ENCODE measurements at regions not wholly inside any gene's neighbourhood (a gene's known extent, or its start where the extent isn't known, plus 50 kb on each side); places are given as distances from the start of the nearest gene placed in this dataset.
A peak's percentile ranks its signal among the peaks of the same experiment; 100 is the strongest.
"Not testable (repeated sequence)": the region's sequence is repeated elsewhere in the genome, so short reads cannot be mapped to it uniquely, and the experiment has no call there.

DNA sequence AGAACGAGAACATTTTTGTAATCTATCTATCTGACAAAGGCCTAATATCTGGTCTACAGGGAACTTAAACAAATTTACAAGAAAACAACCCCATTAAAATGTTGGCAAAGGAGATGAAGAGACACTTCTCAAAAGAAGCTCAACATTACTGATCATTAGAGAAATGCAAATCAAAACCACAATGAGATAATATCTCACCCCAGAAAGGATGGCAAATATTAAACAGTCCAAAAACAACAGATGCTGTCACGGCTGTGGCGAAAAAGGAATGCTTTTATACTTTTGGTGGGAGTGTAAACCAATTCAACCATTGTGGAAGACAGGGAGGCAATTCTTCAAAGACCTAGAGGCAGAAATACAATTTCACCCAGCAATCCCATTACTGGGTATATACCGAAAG, 2284.8 kb downstream of the ARAP2 start:
- no peak for DNase-seq (ENCODE audit: low read depth)

DNA sequence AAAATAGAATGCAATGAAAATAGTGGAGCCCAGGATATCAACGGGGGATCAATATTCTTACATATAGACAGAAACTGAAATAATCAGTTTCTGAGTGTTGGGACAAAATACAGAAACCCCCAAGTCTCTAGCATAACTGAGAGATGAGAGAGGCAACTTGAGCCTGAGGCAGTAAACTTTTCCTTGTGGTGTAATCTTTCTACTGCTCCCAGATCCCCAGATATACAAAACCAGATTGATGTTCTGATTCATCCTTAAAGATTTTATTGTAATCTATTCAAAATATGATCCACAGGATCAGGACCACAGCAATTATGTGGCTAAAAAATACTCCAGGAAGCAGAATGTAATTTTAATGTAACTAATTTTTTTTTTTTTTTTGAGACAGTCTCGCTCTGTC, 2282.6 kb downstream of the ARAP2 start:
- no peak for DNase-seq (ENCODE audit: low read depth)

DNA sequence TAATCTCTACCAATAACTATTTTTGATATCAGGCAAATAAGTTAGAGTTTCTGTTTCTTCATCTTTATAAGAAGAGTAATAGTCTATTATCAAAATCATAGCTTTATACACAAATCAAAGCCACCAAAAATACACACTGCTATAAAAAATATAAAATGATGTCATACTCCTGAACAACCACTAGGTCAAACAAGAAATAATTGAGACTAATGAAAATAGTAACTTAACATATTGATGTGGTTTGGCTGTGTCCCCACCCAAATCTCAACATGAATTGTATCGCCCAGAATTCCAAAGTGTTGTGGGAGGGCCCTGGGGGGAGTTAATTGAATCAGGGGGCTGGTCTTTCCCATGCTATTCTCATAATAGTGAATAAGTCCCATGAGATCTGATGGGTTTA, 2277.5 kb downstream of the ARAP2 start:
- no peak for DNase-seq (ENCODE audit: low read depth)

- DNase-seq (ENCODE audit: low read depth), result no peak
Measured at GRCh38 chr4:33974270-33974669, 2270.0 kb downstream of the ARAP2 start.

DNA sequence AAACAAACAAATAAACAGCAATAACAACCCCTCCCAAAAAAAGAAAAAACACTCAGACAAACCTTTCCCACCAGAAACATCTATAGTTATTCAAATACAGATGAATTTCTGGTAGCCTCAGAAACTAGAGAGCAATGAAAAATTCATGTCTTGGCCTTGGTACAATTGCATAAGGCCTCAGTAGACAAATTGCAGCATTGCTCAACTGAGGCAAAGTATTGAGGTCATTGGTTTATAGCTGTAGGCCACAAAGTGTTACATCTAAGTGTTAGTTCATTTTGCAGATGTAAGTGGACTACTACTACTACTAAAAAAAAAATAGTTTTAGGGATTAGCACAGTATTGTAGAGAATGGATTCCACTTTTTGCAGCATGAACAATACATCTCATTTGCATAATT, 2268.3 kb downstream of the ARAP2 start:
- DNase-seq (ENCODE audit: low read depth), result no peak

DNA sequence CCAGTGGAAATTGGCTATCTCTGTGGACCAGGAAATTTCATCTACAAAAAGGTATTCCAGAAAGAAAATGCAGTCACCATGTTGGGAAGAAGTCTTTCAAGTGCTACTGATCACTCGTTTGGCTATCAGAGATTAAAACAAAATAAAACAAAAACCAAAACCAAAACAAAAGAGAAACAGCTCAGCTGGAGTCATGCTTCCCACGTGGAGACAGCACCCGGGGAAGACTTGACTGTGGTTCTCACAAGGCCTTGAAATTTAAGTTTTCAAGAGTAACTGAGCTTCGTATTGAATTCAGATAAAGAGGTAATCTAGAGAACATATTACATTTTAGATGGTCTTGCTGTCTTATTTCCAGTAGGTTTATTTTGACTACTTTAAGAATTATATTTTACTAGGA, 2264.5 kb downstream of the ARAP2 start:
- not testable (repeated sequence) for DNase-seq (ENCODE audit: low read depth)

DNA sequence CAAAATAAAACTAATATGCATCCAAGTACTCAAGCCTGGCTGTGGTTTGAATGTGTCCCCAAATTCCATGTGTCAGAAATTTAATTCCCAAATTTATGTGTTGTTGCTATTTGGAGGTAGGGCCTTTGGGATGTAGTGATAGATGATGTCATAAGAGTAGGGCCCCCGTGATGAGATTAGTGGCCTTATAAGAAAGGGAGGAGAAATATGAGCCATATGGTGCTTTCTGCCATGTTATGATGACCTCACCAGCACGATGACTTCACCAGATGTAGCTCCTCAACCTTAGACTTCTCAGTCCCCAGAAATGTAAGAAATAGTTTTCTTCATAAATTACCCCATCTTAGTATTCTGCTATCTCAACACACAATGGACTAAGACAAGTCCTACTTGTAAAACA, 2264.0 kb downstream of the ARAP2 start:
- DNase-seq (ENCODE audit: low read depth), result no peak

- DNase-seq (ENCODE audit: low read depth), result no peak
Measured at GRCh38 chr4:33989820-33990443, 2254.4 kb downstream of the ARAP2 start.

- no peak for DNase-seq (ENCODE audit: low read depth)
Measured at GRCh38 chr4:33996075-33996718, 2248.1 kb downstream of the ARAP2 start.

GRCh38 chr4:33998291-33998690, 2246.0 kb downstream of the ARAP2 start:
- DNase-seq (ENCODE audit: low read depth), result no peak

DNA sequence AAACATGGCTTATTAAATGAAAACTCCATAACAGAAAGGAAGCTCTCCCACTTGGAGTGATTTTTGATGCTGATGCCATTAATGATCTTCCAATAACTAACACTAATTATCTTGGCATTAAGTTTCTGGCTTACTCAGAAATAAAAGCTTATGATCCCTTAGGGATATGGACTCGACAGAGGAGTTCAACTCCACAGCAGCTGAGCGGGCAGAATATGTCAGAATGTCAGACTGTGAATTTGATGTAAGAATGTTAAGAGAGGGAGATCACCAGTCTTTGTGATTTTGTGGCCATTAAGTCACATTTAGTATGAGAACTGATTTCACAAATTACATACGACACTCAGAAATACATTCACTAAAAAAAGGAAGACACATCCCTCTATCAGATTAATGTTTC, 2244.0 kb downstream of the ARAP2 start:
- DNase-seq (ENCODE audit: low read depth), result no peak

- DNase-seq (ENCODE audit: low read depth), result not testable (repeated sequence)
Measured at GRCh38 chr4:34006540-34006939, 2237.8 kb downstream of the ARAP2 start.

- no peak for DNase-seq (ENCODE audit: low read depth)
Measured at GRCh38 chr4:34009951-34010350, 2234.4 kb downstream of the ARAP2 start.

DNA sequence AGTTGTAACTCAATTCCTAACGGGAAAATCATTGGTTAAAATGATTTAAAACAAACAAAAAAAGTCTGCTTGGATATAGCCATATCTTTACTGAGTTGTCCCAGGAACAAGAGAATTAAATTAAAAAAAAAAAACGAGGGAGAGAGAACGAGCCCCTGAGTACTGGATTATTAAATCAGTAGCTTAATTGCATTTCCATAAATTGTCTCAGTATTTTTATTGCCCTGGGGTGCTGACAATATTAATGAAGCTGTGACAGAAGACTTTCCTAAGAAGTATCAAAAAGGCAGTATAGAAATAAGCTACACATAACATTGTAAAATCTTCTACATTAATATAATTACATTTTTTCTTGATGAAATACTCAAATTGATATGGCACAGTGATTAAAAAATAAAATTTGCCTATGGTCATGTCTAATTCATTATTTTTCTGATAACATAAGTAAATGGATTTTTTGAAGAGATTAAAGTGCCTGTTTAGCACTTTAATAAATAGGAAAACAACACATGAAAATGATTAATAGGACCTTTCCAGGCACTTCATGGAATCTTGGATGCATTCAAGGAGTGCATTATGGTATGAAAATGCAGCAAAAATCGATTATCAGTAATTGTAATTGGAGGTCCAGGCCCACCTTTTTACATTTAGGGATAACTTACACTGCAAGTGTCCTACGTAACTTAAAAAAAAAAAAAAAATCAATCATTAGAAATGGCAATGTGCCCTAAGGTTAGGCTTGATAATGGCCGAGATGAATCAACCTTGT, 2233.4 kb downstream of the ARAP2 start:
- DNase-seq (ENCODE audit: low read depth), result no peak

GRCh38 chr4:34035225-34035624, 2209.1 kb downstream of the ARAP2 start:
- no peak for DNase-seq (ENCODE audit: low read depth)

GRCh38 chr4:34037280-34037679, 2207.0 kb downstream of the ARAP2 start:
- DNase-seq (ENCODE audit: low read depth), result no peak

DNA sequence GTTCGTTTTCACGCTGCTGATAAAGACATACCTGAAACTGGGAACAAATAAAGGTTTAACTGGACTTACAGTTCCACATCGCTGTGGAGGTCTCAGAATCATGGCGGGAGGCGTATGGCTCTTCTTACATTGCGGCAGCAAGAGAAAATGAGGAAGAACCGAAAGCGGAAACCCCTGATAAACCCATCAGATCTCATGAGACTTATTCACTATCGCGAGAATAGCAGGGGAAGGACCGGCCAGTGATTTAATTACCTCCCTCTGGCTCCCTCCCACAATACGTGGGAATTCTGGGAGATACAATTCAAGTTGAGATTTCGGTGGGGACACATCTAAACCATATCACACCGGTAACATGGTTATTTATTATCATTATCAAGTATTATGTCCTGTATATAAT, 2204.5 kb downstream of the ARAP2 start:
- DNase-seq (ENCODE audit: low read depth), result no peak

DNA sequence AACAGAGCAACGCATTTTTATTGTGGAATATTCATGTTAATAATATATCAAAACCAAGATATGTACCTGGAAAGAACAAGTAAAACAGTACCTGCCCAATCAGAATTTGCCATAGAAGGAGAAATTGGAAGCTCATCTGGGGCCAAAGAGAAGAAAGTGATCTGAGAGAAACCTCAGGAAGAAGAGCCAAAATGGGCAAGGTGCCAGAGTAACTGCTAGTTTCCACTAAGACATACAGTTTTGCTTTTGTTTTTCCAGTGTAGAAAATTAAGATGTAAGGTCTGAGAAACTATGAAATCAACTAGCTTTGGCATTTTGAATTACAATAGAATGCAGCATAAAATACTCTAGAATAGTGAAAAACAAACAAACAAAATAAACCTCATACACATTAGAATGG, 2201.2 kb downstream of the ARAP2 start:
- no peak for DNase-seq (ENCODE audit: low read depth)

GRCh38 chr4:34046580-34046979, 2197.7 kb downstream of the ARAP2 start:
- peak; percentile 83 for DNase-seq (ENCODE audit: low read depth)

DNA sequence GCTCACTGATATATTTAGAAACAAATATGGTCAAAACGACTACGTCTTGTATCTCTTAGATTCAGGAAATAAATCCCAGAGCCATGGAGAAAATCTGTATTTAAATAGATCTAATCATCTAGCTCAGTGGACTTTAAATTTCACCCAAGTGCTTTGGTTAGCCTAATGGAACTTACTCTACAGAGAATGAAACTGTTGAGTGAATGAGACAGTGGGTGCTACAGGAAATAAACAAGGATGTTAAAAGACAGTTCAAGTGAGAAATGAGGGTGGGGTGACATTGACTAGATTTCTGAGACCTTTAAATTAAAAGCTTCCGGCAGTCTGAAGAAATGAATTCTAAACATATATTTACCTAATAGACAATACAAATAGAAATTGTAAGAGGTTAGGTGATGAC, 2197.0 kb downstream of the ARAP2 start:
- no peak for DNase-seq (ENCODE audit: low read depth)

DNA sequence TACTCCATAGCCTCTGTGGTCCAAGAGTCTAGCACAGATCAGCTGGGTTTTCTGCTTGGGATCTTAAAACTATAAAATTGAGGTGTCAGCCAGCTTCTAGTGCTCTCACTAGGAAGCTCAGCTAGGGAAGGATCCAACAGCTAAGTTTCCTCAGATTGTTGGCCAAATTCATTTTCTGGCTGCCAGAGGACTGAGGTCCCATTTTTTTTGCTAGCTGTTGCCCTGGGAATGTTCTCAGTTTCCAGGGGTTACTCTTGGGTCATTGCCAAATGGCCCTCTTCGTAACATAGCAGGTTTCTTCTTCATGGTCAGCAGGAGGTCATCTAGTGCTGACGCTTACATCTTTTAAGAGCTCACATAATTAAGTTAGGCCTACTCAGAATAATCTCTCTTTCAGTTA, 2178.2 kb downstream of the ARAP2 start:
- no peak for DNase-seq (ENCODE audit: low read depth)

DNA sequence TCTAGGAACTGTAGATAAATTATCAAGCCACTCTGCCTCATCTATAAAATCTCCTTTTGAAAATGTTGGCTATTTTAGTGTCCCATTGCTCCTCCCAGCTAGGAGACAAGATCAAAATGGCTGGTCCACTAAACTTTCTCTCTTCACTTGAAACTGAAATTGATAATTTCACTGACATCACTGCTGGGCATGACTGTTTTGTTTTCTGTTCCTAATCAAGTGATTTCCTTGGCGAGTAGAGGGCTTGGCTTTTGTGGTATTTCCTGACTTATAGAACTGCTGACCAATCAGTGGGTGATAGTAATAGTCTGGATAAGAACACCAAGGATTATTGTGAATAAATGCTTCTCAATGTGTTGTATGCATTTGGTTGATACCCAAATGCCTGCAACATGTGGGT, 2152.9 kb downstream of the ARAP2 start:
- DNase-seq (ENCODE audit: low read depth), result no peak

GRCh38 chr4:34094114-34094513, 2150.2 kb downstream of the ARAP2 start:
- no peak for DNase-seq (ENCODE audit: low read depth)
